Left lung (tissue), 4 donors: ENCODE measurements at regions not wholly inside any gene's neighbourhood (a gene's known extent, or its start where the extent isn't known, plus 50 kb on each side); places are given as distances from the start of the nearest gene placed in this dataset.

Experiments
- ATAC-seq: fragments of 200-7000 bp; cut with Tn5 transposase; one replicate; pipeline ENCODE4 v1.9.1; 2020; ENCODE audit warnings: moderate library complexity
- DNase-seq, 4 donors: peaks; one replicate each; pipeline ENCODE4 v3.0.0-alpha.2; 2013 to 2020
- H3K27ac ChIP-seq, 2 donors: fragments of 200-600 bp; sonication (generic) in 1 of 2; one replicate each; pipeline versions ENCODE4 v1.5.0 to v1.8.0; 2020 to 2021
- H3K27me3 ChIP-seq, 2 donors: fragments of 200-600 bp; sonication (generic) in 1 of 2; one replicate each; pipeline versions ENCODE4 v1.5.0 to v1.8.0; 2020 to 2021
- H3K36me3 ChIP-seq, 2 donors: fragments of 200-600 bp; sonication (generic) in 1 of 2; one replicate each; pipeline versions ENCODE4 v1.5.0 to v1.8.0; 2020 to 2021
- H3K4me1 ChIP-seq, 2 donors: fragments of 200-600 bp; one replicate each; pipeline ENCODE4 v1.8.0; 2021
- H3K4me3 ChIP-seq, 2 donors: fragments of 200-600 bp; sonication (generic) in 1 of 2; one replicate each; pipeline versions ENCODE4 v1.5.0 to v1.8.0; 2020 to 2021; ENCODE audit warnings: mild to moderate bottlenecking in 1 of 2
- H3K9me3 ChIP-seq, 2 donors: fragments of 200-600 bp; sonication (generic) in 1 of 2; one replicate each; pipeline versions ENCODE4 v1.5.0 to v1.8.0; 2020 to 2021
- intact Hi-C, 2 donors: fragments of 100-400 bp; cut with DNase I; formaldehyde crosslinking; loops; one replicate each; pipeline versions ENCODE4 v1.11.2 to v1.14.2; 2022
- TF ChIP-seq, protein P1 (sequence below), 2 donors: fragments of 200-600 bp; sonication (generic) in 1 of 2; IDR thresholded peaks; one replicate each; pipeline versions ENCODE4 v1.5.0 to v1.8.0; 2021; ENCODE audit warnings: antibody characterized with exemption in 2 of 2
- donor health status: DM: no; HTN: yes; CAD: no.
- donor health status: DM: no; HTN: no; CAD: no.

GRCh38 chr21:16707274-16707673, 805.6 kb upstream of the CXADR start:
- no peaks in the 10 kb centered on the region for H3K36me3 ChIP-seq
- ATAC-seq (no peak), DNase-seq (no peak)
- H3K4me1 ChIP-seq, result no peaks in the 10 kb centered on the region
- no peak overlapping the region for H3K27ac ChIP-seq
- no peaks in the 10 kb centered on the region for H3K27me3 ChIP-seq
- peaks cover 0 to 5% of the 10 kb centered on the region in 2 donors for H3K9me3 ChIP-seq
- H3K4me3 ChIP-seq, result no peak overlapping the region
- TF ChIP-seq, protein P1, sequence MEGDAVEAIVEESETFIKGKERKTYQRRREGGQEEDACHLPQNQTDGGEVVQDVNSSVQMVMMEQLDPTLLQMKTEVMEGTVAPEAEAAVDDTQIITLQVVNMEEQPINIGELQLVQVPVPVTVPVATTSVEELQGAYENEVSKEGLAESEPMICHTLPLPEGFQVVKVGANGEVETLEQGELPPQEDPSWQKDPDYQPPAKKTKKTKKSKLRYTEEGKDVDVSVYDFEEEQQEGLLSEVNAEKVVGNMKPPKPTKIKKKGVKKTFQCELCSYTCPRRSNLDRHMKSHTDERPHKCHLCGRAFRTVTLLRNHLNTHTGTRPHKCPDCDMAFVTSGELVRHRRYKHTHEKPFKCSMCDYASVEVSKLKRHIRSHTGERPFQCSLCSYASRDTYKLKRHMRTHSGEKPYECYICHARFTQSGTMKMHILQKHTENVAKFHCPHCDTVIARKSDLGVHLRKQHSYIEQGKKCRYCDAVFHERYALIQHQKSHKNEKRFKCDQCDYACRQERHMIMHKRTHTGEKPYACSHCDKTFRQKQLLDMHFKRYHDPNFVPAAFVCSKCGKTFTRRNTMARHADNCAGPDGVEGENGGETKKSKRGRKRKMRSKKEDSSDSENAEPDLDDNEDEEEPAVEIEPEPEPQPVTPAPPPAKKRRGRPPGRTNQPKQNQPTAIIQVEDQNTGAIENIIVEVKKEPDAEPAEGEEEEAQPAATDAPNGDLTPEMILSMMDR (IDR thresholded peaks at IDR 0.05), result no peak
- intact Hi-C loops, result no loop called here

- intact Hi-C loops, result no loop called here
- no peak for DNase-seq
- no peaks in the 10 kb centered on the region for H3K4me1 ChIP-seq
- H3K9me3 ChIP-seq, result peaks cover 0 to 5% of the 10 kb centered on the region in 2 donors
- no peak overlapping the region for H3K4me3 ChIP-seq
- no peaks in the 10 kb centered on the region for H3K36me3 ChIP-seq
- ATAC-seq, result no peak
- TF ChIP-seq, protein P1 (IDR thresholded peaks at IDR 0.05), result no peak
- H3K27me3 ChIP-seq, result no peaks in the 10 kb centered on the region
- no peak overlapping the region for H3K27ac ChIP-seq
Measured at GRCh38 chr21:16708101-16708835, 804.6 kb upstream of the CXADR start.

DNA sequence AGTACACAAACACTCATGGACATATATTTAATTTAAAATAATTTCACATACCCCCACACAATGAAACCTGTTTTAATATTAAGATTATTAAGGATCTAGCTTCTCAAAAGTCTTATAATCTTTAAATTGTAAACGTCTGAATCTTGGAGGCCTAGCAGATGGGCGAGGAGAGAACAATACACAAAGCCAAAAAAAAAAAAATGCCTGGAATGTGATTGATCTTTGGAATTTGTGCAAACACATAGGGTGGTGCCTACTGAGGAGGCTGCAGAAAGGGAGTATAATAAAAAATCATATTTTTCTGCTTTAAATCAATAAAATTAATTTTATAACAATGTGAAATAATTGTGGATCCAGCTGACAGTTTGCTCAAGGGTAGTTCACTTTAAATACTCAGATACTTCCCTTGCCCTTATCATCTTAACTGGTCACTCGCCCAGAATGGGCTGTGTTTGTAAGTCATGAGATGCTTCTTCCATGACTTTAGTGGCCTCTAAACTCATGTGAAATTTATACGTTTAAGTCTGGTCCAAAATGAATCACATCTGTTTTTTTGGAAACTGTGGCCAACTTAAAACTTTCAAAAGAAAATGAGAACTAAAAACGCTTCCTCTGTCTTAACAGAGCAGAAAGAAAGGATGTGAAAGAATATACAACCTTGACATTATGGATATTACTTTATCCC, 802.8 kb upstream of the CXADR start:
- no peaks in the 10 kb centered on the region for H3K27me3 ChIP-seq
- H3K36me3 ChIP-seq, result no peaks in the 10 kb centered on the region
- DNase-seq, result peak in 1 of 4 donors; percentile 13
- peaks cover 0 to 6% of the 10 kb centered on the region in 2 donors for H3K9me3 ChIP-seq
- H3K4me3 ChIP-seq, result no peak overlapping the region
- intact Hi-C loops, result no loop called here
- peak overlapping the region in 1 of 2 donors; percentile 10 for H3K27ac ChIP-seq
- TF ChIP-seq, protein P1 (IDR thresholded peaks at IDR 0.05), result no peak
- ATAC-seq, result peak; percentile 59
- no peaks in the 10 kb centered on the region for H3K4me1 ChIP-seq

GRCh38 chr21:16711757-16712156, 801.1 kb upstream of the CXADR start:
- Histone ChIP-seq H3K27me3 (no peaks in the 10 kb centered on the region), H3K4me1 (no peaks in the 10 kb centered on the region), H3K9me3 (peaks cover 0 to 16% of the 10 kb centered on the region in 2 donors), H3K36me3 (no peaks in the 10 kb centered on the region), H3K27ac (no peak overlapping the region), H3K4me3 (no peak overlapping the region)
- intact Hi-C loops, result no loop called here
- ATAC-seq (no peak), DNase-seq (no peak)
- TF ChIP-seq, protein P1 (IDR thresholded peaks at IDR 0.05), result no peak

- Histone ChIP-seq H3K27ac (no peak overlapping the region), H3K4me1 (no peaks in the 10 kb centered on the region), H3K27me3 (no peaks in the 10 kb centered on the region), H3K36me3 (no peaks in the 10 kb centered on the region), H3K4me3 (no peak overlapping the region), H3K9me3 (peaks cover 0 to 16% of the 10 kb centered on the region in 2 donors)
- TF ChIP-seq, protein P1 (IDR thresholded peaks at IDR 0.05), result no peak
- intact Hi-C loops, result no loop called here
- DNase-seq (no peak), ATAC-seq (no peak)
Measured at GRCh38 chr21:16713331-16714117, 799.3 kb upstream of the CXADR start.
